Caco-2 (cell line): ENCODE measurements at regions not wholly inside any gene's neighbourhood (a gene's known extent, or its start where the extent isn't known, plus 50 kb on each side); places are given as distances from the start of the nearest gene placed in this dataset.
A peak's percentile ranks its signal among the peaks of the same experiment; 100 is the strongest.

Experiments used
- BruUV-seq: library from RNA; stranded (reverse); fragments of 400-500 nt; replicated peaks from 2 replicates; lab custom pipeline; 2021; lab: Mats Ljungman, UMichigan
- CTCF ChIA-PET: fragments of 300-600 bp; sonication (Branson Sonifier 250); formaldehyde crosslinking; loops from one replicate; lab custom pipeline; 2022; ENCODE audit warnings: antibody characterized with exemption; lab: Charles Lee
- POLR2A ChIA-PET: fragments of 300-600 bp; sonication (Branson Sonifier 250); formaldehyde crosslinking; loops from one replicate; lab custom pipeline; 2022; ENCODE audit warnings: antibody characterized with exemption; lab: Charles Lee
- DNase-seq, 2 experiments: peaks; one replicate each; pipeline versions ENCODE4 v3.0.0 to v3.0.0-alpha.2; 2020 to 2022
- H3K27me3 ChIP-seq: replicated peaks from 2 replicates; pipeline ENCODE4 v1.6.0; 2011; ENCODE audit warnings: low read length; ENCODE audit not compliant: control insufficient read depth, insufficient read depth
- H3K36me3 ChIP-seq: 2 replicates; pipeline ENCODE4 v1.5.1; 2011; ENCODE audit warnings: low read length; ENCODE audit not compliant: control insufficient read depth, insufficient read depth
- H3K4me1 ChIP-seq: fragments of 250-450 bp; sonication (Bioruptor Pico); 2 replicates; pipeline ENCODE4 v1.5.1; 2020; ENCODE audit warnings: mild to moderate bottlenecking
- H3K4me3 ChIP-seq: 2 replicates; pipeline ENCODE4 v1.5.1; 2011; ENCODE audit warnings: low read depth, mild to moderate bottlenecking, control low read depth, low read length
- H3K9me3 ChIP-seq: fragments of 250-450 bp; sonication (Bioruptor Pico); 2 replicates; pipeline ENCODE4 v1.5.1; 2020; ENCODE audit warnings: mild to moderate bottlenecking, moderate library complexity
- H3K27ac Mint-ChIP-seq: one replicate; pipeline ENCODE4 v1.8.0; 2022; ENCODE audit warnings: mixed read lengths; ENCODE audit not compliant: unreplicated experiment
- H3K27me3 Mint-ChIP-seq: one replicate; pipeline ENCODE4 v1.8.0; 2022; ENCODE audit warnings: mixed read lengths; ENCODE audit not compliant: insufficient read depth, unreplicated experiment
- H3K36me3 Mint-ChIP-seq: one replicate; pipeline ENCODE4 v1.8.0; 2022; ENCODE audit warnings: mild to moderate bottlenecking, mixed read lengths; ENCODE audit not compliant: insufficient read depth, unreplicated experiment
- H3K4me1 Mint-ChIP-seq: one replicate; pipeline ENCODE4 v1.8.0; 2022; ENCODE audit warnings: low read depth, mixed read lengths; ENCODE audit not compliant: unreplicated experiment
- H3K4me3 Mint-ChIP-seq: one replicate; pipeline ENCODE4 v1.8.0; 2022; ENCODE audit warnings: mild to moderate bottlenecking, moderate library complexity, mixed read lengths; ENCODE audit not compliant: unreplicated experiment
- H3K9me3 Mint-ChIP-seq: one replicate; pipeline ENCODE4 v1.8.0; 2022; ENCODE audit warnings: mixed read lengths; ENCODE audit not compliant: unreplicated experiment
- intact Hi-C: fragments of 100-400 bp; cut with micrococcal nuclease; formaldehyde crosslinking; loops from one replicate; pipeline ENCODE4 v1.10.0; 2022; ENCODE audit not compliant: unreplicated experiment
- TF ChIP-seq, protein P1 (sequence below), 2 experiments: fragments of 200-600 bp in 1 of 2; IDR thresholded peaks; 1 replicate in 1 of 2; 2 replicates in 1 of 2; pipeline versions ENCODE4 v1.5.1 to v1.8.0; 2011 to 2022; ENCODE audit warnings: antibody characterized with exemption in 1 of 2, control low read depth in 1 of 2, inconsistent platforms in 1 of 2, low read depth in 1 of 2, low read length in 1 of 2, mild to moderate bottlenecking in 1 of 2, moderate library complexity in 1 of 2; ENCODE audit not compliant: insufficient read depth in 1 of 2, severe bottlenecking in 1 of 2, unreplicated experiment in 1 of 2

DNA sequence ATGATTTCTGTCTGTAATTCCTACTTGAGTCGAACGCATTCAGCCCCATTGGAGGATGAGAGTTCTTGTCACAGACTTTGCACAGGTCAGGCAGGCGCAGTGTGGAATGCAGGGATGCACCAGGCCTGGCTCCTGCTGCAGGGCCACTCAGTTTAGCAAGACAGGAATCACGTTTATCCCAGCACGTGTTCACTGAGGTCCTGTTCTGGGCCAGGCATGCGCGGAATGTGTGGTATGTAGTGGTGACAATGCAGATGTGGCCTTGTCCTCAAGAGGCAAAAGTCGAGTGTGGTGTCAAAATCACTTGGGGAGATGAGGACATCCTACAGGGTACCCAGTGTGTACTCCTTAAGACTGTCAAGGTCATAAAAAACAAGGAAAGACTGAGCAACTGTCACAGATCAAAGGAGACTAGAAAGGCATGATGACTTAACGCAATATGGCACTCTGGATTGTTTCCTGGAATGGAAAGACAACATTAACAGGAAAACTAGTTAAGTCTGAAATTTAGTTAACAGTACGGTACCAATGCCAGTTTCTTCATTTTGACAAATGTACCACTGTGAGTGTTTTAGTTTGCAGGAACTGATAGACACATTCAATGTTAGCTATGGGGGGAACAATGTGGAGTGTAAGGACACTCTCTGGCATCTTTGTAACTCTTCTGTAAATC is 121.5 kb upstream of the ADAMTS18 start:
- Mint-ChIP-seq H3K36me3 (no peaks in the 10 kb centered on the region), H3K9me3 (peaks cover 10% of the 10 kb centered on the region), H3K27me3 (peaks cover 13% of the 10 kb centered on the region), H3K4me3 (no peak overlapping the region), H3K27ac (no peak overlapping the region), H3K4me1 (peaks cover 11% of the 10 kb centered on the region)
- no TSS peak for BruUV-seq
- intact Hi-C loops = no loop called here
- Histone ChIP-seq H3K4me1 (no peaks in the 10 kb centered on the region), H3K9me3 (no peaks in the 10 kb centered on the region), H3K4me3 (no peak overlapping the region), H3K36me3 (no peaks in the 10 kb centered on the region), H3K27me3 (no peaks in the 10 kb centered on the region)
- TF ChIP-seq, protein P1, sequence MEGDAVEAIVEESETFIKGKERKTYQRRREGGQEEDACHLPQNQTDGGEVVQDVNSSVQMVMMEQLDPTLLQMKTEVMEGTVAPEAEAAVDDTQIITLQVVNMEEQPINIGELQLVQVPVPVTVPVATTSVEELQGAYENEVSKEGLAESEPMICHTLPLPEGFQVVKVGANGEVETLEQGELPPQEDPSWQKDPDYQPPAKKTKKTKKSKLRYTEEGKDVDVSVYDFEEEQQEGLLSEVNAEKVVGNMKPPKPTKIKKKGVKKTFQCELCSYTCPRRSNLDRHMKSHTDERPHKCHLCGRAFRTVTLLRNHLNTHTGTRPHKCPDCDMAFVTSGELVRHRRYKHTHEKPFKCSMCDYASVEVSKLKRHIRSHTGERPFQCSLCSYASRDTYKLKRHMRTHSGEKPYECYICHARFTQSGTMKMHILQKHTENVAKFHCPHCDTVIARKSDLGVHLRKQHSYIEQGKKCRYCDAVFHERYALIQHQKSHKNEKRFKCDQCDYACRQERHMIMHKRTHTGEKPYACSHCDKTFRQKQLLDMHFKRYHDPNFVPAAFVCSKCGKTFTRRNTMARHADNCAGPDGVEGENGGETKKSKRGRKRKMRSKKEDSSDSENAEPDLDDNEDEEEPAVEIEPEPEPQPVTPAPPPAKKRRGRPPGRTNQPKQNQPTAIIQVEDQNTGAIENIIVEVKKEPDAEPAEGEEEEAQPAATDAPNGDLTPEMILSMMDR (IDR thresholded peaks at IDR 0.05; ENCODE audit: insufficient read depth in 1 of 2, low read depth in 1 of 2, low read length in 1 of 2, severe bottlenecking in 1 of 2, unreplicated experiment in 1 of 2) = no peak
- DNase-seq = peak; percentile 30 to 59
- CTCF ChIA-PET = no interaction called here
- POLR2A ChIA-PET = no interaction called here

DNA sequence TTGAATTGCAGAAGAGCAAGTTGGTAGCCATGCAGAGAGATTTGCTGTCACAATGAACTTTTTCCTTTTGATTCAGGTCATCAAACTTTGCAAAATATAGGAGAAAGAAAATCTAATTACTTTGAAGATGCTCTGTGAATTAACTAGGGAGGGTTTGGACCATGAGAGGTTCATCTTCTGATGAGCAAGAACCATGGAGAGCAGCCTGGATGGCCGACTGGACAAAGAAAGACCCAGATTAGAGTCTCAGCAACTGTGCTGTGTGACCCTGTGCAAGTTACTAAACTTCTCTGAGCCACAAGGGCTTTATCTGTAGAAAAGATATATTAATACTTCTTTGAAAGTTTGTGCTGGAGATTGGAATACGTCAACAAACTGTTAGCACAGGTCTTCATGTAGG is 122.6 kb upstream of the ADAMTS18 start:
- H3K4me1 Mint-ChIP-seq = peaks cover 11% of the 10 kb centered on the region
- no TSS peak for BruUV-seq
- intact Hi-C loops = no loop called here
- H3K27me3 Mint-ChIP-seq = peaks cover 13% of the 10 kb centered on the region
- Histone ChIP-seq H3K36me3 (no peaks in the 10 kb centered on the region), H3K4me1 (no peaks in the 10 kb centered on the region), H3K4me3 (no peak overlapping the region), H3K9me3 (no peaks in the 10 kb centered on the region), H3K27me3 (no peaks in the 10 kb centered on the region)
- ChIA-PET POLR2A (no interaction called here), CTCF (no interaction called here)
- H3K4me3 Mint-ChIP-seq = no peak overlapping the region
- no peak overlapping the region for H3K27ac Mint-ChIP-seq
- TF ChIP-seq, protein P1 (IDR thresholded peaks at IDR 0.05; ENCODE audit: insufficient read depth in 1 of 2, low read depth in 1 of 2, low read length in 1 of 2, severe bottlenecking in 1 of 2, unreplicated experiment in 1 of 2) = no peak
- no peak for DNase-seq
- H3K9me3 Mint-ChIP-seq = peaks cover 10% of the 10 kb centered on the region
- H3K36me3 Mint-ChIP-seq = no peaks in the 10 kb centered on the region

DNA sequence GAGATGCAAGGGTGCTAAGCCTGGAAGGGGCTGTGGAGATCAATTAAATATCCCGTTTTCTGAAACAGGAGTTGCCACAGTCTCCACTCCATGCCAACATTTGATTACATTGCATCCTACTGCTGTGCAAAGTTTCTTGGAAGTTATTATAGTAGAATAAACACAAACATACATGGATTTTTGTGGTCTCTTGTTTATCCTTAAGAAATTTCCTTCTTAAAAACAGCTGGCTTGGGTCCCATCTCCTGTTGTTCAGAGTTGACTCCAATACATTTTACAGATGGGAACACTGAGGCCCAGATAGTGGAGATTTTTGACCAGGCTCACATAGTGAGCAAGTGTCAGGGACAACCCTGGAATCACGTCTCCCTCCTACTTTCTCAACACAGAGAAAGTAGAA is 124.0 kb upstream of the ADAMTS18 start:
- Histone ChIP-seq H3K36me3 (no peaks in the 10 kb centered on the region), H3K9me3 (no peaks in the 10 kb centered on the region), H3K27me3 (no peaks in the 10 kb centered on the region), H3K4me1 (no peaks in the 10 kb centered on the region), H3K4me3 (no peak overlapping the region)
- Mint-ChIP-seq H3K4me3 (no peak overlapping the region), H3K27me3 (peaks cover 14% of the 10 kb centered on the region), H3K36me3 (no peaks in the 10 kb centered on the region), H3K4me1 (peaks cover 11% of the 10 kb centered on the region), H3K9me3 (peaks cover 21% of the 10 kb centered on the region), H3K27ac (no peak overlapping the region)
- DNase-seq = no peak
- BruUV-seq = no TSS peak
- intact Hi-C loops = no loop called here
- ChIA-PET POLR2A (no interaction called here), CTCF (no interaction called here)
- TF ChIP-seq, protein P1 (IDR thresholded peaks at IDR 0.05; ENCODE audit: insufficient read depth in 1 of 2, low read depth in 1 of 2, low read length in 1 of 2, severe bottlenecking in 1 of 2, unreplicated experiment in 1 of 2) = no peak
